Esophagus muscularis mucosa (tissue), 4 donors: ENCODE measurements at regions not wholly inside any gene's neighbourhood (a gene's known extent, or its start where the extent isn't known, plus 50 kb on each side); places are given as distances from the start of the nearest gene placed in this dataset.

Experiments
- DNase-seq: peaks from one replicate; pipeline ENCODE4 v3.0.0-alpha.2; 2017; ENCODE audit errors: extremely low spot score
- H3K27ac ChIP-seq, 4 donors: fragments of 200-600 bp; sonication (generic); replicated peaks in 1 of 4; 1 replicate in 3 of 4; 2 replicates in 1 of 4; pipeline ENCODE4 v1.5.1; 2016 to 2019; ENCODE audit warnings: mild to moderate bottlenecking in 1 of 4
- H3K27me3 ChIP-seq, 4 donors: fragments of 200-600 bp; sonication (generic); one replicate each; pipeline versions ENCODE4 v1.5.1 to v1.6.0; 2016 to 2019
- H3K36me3 ChIP-seq, 4 donors: fragments of 200-600 bp; sonication (generic); one replicate each; pipeline ENCODE4 v1.5.1; 2016 to 2019
- H3K4me1 ChIP-seq, 4 donors: fragments of 200-600 bp; sonication (generic); one replicate each; pipeline ENCODE4 v1.5.1; 2016 to 2019
- H3K4me3 ChIP-seq, 4 donors: fragments of 200-600 bp; sonication (generic); 1 replicate in 2 of 4; 2 replicates in 2 of 4; pipeline ENCODE4 v1.5.1; 2016 to 2019; ENCODE audit warnings: mild to moderate bottlenecking in 4 of 4, moderate library complexity in 1 of 4
- H3K9me3 ChIP-seq, 4 donors: fragments of 200-600 bp; sonication (generic); 1 replicate in 3 of 4; 2 replicates in 1 of 4; pipeline ENCODE4 v1.5.1; 2016 to 2019
- CTCF ChIP-seq, 3 experiments: fragments of 200-600 bp in 2 of 3; fragments of 450-650 bp in 1 of 3; sonication (generic) in 2 of 3; IDR thresholded peaks; one replicate each; pipeline ENCODE4 v1.5.1; 2017 to 2019; ENCODE audit warnings: antibody characterized with exemption in 3 of 3, mild to moderate bottlenecking in 2 of 3, moderate library complexity in 1 of 3
- EP300 ChIP-seq: sonication (generic); formaldehyde crosslinking; IDR thresholded peaks from one replicate; pipeline ENCODE4 v1.6.1; 2017; ENCODE audit warnings: antibody characterized with exemption
- POLR2A ChIP-seq: fragments of 450-650 bp; IDR thresholded peaks from one replicate; pipeline ENCODE4 v1.6.1; 2017; ENCODE audit warnings: antibody characterized with exemption, moderate library complexity, mild to moderate bottlenecking, low read depth
- POLR2AphosphoS5 ChIP-seq, 2 donors: sonication (generic); formaldehyde crosslinking; IDR thresholded peaks; one replicate each; pipeline ENCODE4 v1.6.1; 2017; ENCODE audit warnings: antibody characterized with exemption in 2 of 2
- WGBS: methylation state at CpG from one replicate; pipeline ENCODE4 v1.1.5; 2018; 5-methylcytosine and 5-hydroxymethylcytosine counted together
- intact Hi-C: fragments of 100-400 bp; cut with DNase I; formaldehyde crosslinking; loops from one replicate; pipeline ENCODE4 v1.15.1; 2023

- DNase-seq, result no peak
- TF ChIP-seq POLR2A, result no peak
- no peak for TF ChIP-seq CTCF (IDR thresholded peaks at IDR 0.05)
- no peak for TF ChIP-seq POLR2AphosphoS5 (IDR thresholded peaks at IDR 0.05)
- WGBS, result 90% methylated on average over 4 of the region's 4 CpGs
Measured at GRCh38 chr4:81375745-81376144, 96.0 kb downstream of the RASGEF1B start.

GRCh38 chr4:81369886-81370285 is 101.8 kb downstream of the RASGEF1B start:
- Histone ChIP-seq H3K9me3 (no peaks in the 10 kb centered on the region), H3K4me1 (no peaks in the 10 kb centered on the region), H3K27me3 (no peaks in the 10 kb centered on the region), H3K27ac (no peak overlapping the region), H3K4me3 (no peak overlapping the region), H3K36me3 (no peaks in the 10 kb centered on the region)
- no peak for TF ChIP-seq POLR2A
- WGBS, result 77% methylated on average over 4 of the region's 4 CpGs
- intact Hi-C loops, result no loop called here
- DNase-seq, result no peak

More at GRCh38 chr4:81375745-81376144, 96.0 kb downstream of the RASGEF1B start:
- H3K9me3 ChIP-seq, result no peaks in the 10 kb centered on the region
- no peak overlapping the region for H3K27ac ChIP-seq
- H3K4me1 ChIP-seq, result no peaks in the 10 kb centered on the region
- intact Hi-C loops, result no loop called here
- no peak overlapping the region for H3K4me3 ChIP-seq
- H3K36me3 ChIP-seq, result no peaks in the 10 kb centered on the region
- H3K27me3 ChIP-seq, result no peaks in the 10 kb centered on the region

- no peaks in the 10 kb centered on the region for H3K27me3 ChIP-seq
- no peaks in the 10 kb centered on the region for H3K36me3 ChIP-seq
- no peaks in the 10 kb centered on the region for H3K4me1 ChIP-seq
- H3K27ac ChIP-seq, result no peak overlapping the region
- no peaks in the 10 kb centered on the region for H3K9me3 ChIP-seq
- intact Hi-C loops, result no loop called here
- TF ChIP-seq POLR2AphosphoS5 (IDR thresholded peaks at IDR 0.05), result no peak
- no peak for TF ChIP-seq CTCF (IDR thresholded peaks at IDR 0.05)
- TF ChIP-seq EP300, result no peak
- no peak for TF ChIP-seq POLR2A
- no peak for DNase-seq
- no peak overlapping the region for H3K4me3 ChIP-seq
- 86% methylated on average over 4 of the region's 4 CpGs for WGBS
Measured at GRCh38 chr4:81366779-81367178, 104.9 kb downstream of the RASGEF1B start.

GRCh38 chr4:81360737-81361136 is 111.0 kb downstream of the RASGEF1B start:
- intact Hi-C loops, result no loop called here
- H3K27me3 ChIP-seq, result no peaks in the 10 kb centered on the region
- no peaks in the 10 kb centered on the region for H3K36me3 ChIP-seq
- H3K27ac ChIP-seq, result no peak overlapping the region
- WGBS, result 72% methylated on average over 3 of the region's 3 CpGs
- no peak overlapping the region for H3K4me3 ChIP-seq
- H3K9me3 ChIP-seq, result no peaks in the 10 kb centered on the region
- no peak for DNase-seq
- TF ChIP-seq POLR2A (no peak), CTCF (IDR thresholded peaks at IDR 0.05) (no peak)
- no peaks in the 10 kb centered on the region for H3K4me1 ChIP-seq

- H3K27me3 ChIP-seq, result no peaks in the 10 kb centered on the region
Measured at GRCh38 chr4:81359207-81359606, 112.5 kb downstream of the RASGEF1B start.

More at GRCh38 chr4:81359207-81359606, 112.5 kb downstream of the RASGEF1B start:
- intact Hi-C loops, result no loop called here
- no peak overlapping the region for H3K4me3 ChIP-seq
- H3K4me1 ChIP-seq, result no peaks in the 10 kb centered on the region
- 100% methylated on average over 1 of the region's 1 CpG for WGBS
- no peak for DNase-seq
- H3K36me3 ChIP-seq, result no peaks in the 10 kb centered on the region
- H3K27ac ChIP-seq, result no peak overlapping the region
- no peaks in the 10 kb centered on the region for H3K9me3 ChIP-seq
- TF ChIP-seq POLR2AphosphoS5 (IDR thresholded peaks at IDR 0.05) (no peak), EP300 (no peak), CTCF (IDR thresholded peaks at IDR 0.05) (no peak), POLR2A (no peak)
